SK-N-SH (cell line): ENCODE measurements at regions not wholly inside any gene's neighbourhood (a gene's known extent, or its start where the extent isn't known, plus 50 kb on each side); places are given as distances from the start of the nearest gene placed in this dataset.

Experiments used
- CTCF ChIA-PET: fragments of 300-600, 350-600 bp; formaldehyde crosslinking; extraction: SDS; loops from one replicate; lab custom pipeline; 2021; lab: Yijun Ruan, JAX
- POLR2A ChIA-PET: fragments of 350-600 bp; sonication (Branson Sonifier 250); formaldehyde crosslinking; extraction: SDS; loops from one replicate; lab custom pipeline; 2020; ENCODE audit warnings: antibody characterized with exemption, inconsistent platforms; lab: Yijun Ruan, JAX
- DNase-seq: peaks from one replicate; pipeline ENCODE4 v3.0.0; 2012
- H2AFZ ChIP-seq: fragments of 200-600 bp; sonication (generic); 2 replicates; pipeline ENCODE4 v1.8.1; 2016; ENCODE audit warnings: antibody characterized with exemption, mild to moderate bottlenecking, low read depth
- H3F3A ChIP-seq: fragments of 200-600 bp; sonication (generic); replicated peaks from 2 replicates; pipeline ENCODE3; 2016; ENCODE audit warnings: antibody characterized with exemption, mild to moderate bottlenecking; ENCODE audit not compliant: insufficient read depth
- H3K27ac ChIP-seq, 2 experiments: fragments of 200-500 bp in 1 of 2; fragments of 200-600 bp in 1 of 2; sonication (Bioruptor generic) in 1 of 2; sonication (generic), shearing (Covaris generic) in 1 of 2; 2 replicates each; pipeline versions ENCODE4 v1.5.1 to v1.6.1; 2014 to 2016; ENCODE audit warnings: low read depth in 2 of 2, inconsistent platforms in 1 of 2, low read length in 1 of 2, mild to moderate bottlenecking in 1 of 2, mixed read lengths in 1 of 2
- H3K27me3 ChIP-seq: fragments of 200-600 bp; sonication (generic), shearing (Covaris generic); 2 replicates; pipeline ENCODE4 v1.6.1; 2016; ENCODE audit warnings: mixed run types; ENCODE audit not compliant: insufficient read depth
- H3K36me3 ChIP-seq, 2 experiments: fragments of 200-500 bp in 1 of 2; fragments of 200-600 bp in 1 of 2; sonication (Bioruptor generic) in 1 of 2; sonication (generic) in 1 of 2; replicated peaks in 1 of 2; 2 replicates each; pipeline versions ENCODE3 to v1.5.1; 2014 to 2016; ENCODE audit warnings: low read length in 1 of 2, mild to moderate bottlenecking in 1 of 2; ENCODE audit not compliant: insufficient read depth in 2 of 2, control insufficient read depth in 1 of 2
- H3K4me1 ChIP-seq, 2 experiments: fragments of 200-500 bp in 1 of 2; fragments of 200-600 bp in 1 of 2; sonication (Bioruptor generic) in 1 of 2; sonication (generic), shearing (Covaris generic) in 1 of 2; 2 replicates each; pipeline versions ENCODE4 v1.5.1 to v1.6.1; 2014 to 2016; ENCODE audit warnings: low read depth in 1 of 2, low read length in 1 of 2, mixed run types in 1 of 2; ENCODE audit not compliant: insufficient read depth in 2 of 2, control insufficient read depth in 1 of 2
- H3K4me2 ChIP-seq: fragments of 200-600 bp; sonication (generic), shearing (Covaris generic); 2 replicates; pipeline ENCODE4 v1.6.1; 2017; ENCODE audit warnings: mixed run types
- H3K4me3 ChIP-seq, 2 experiments: fragments of 200-500 bp in 1 of 2; fragments of 200-600 bp in 1 of 2; sonication (Bioruptor generic) in 1 of 2; sonication (generic), shearing (Covaris generic) in 1 of 2; 2 replicates each; pipeline versions ENCODE4 v1.5.1 to v1.8.1; 2014 to 2016; ENCODE audit warnings: low read depth in 2 of 2, inconsistent platforms in 1 of 2, low read length in 1 of 2, mild to moderate bottlenecking in 1 of 2, mixed read lengths in 1 of 2, moderate library complexity in 1 of 2
- H3K79me2 ChIP-seq: fragments of 200-600 bp; sonication (generic); 2 replicates; pipeline ENCODE4 v1.8.1; 2017; ENCODE audit warnings: mild to moderate bottlenecking; ENCODE audit not compliant: insufficient read depth
- H3K9ac ChIP-seq: fragments of 200-600 bp; sonication (generic); 2 replicates; pipeline ENCODE4 v1.6.1; 2017; ENCODE audit warnings: mixed run types
- H3K9me2 ChIP-seq: fragments of 200-600 bp; sonication (generic); 2 replicates; pipeline ENCODE4 v1.6.1; 2017; ENCODE audit warnings: mixed run types
- H3K9me3 ChIP-seq: fragments of 200-600 bp; sonication (generic); 2 replicates; pipeline ENCODE4 v1.6.1; 2017; ENCODE audit warnings: mixed run types, mild to moderate bottlenecking, moderate library complexity
- H4K20me1 ChIP-seq: fragments of 200-600 bp; sonication (generic); 2 replicates; pipeline ENCODE4 v1.6.1; 2017; ENCODE audit warnings: mild to moderate bottlenecking, mixed run types; ENCODE audit not compliant: insufficient read depth
- CHD2 ChIP-seq: fragments of 150-350 bp; IDR thresholded peaks from 2 replicates; pipeline ENCODE4 v1.6.1; 2018; ENCODE audit warnings: low read length; ENCODE audit not compliant: partially characterized antibody
- ELF1 ChIP-seq: IDR thresholded peaks from 2 replicates; pipeline ENCODE4 v1.4.0; 2012
- EP300 ChIP-seq, 2 experiments: IDR thresholded peaks; 2 replicates each; pipeline versions ENCODE4 v1.4.0 to v1.6.1; 2012; ENCODE audit warnings: borderline replicate concordance in 1 of 2, low read depth in 1 of 2, low read length in 1 of 2
- FOSL2 ChIP-seq: IDR thresholded peaks from 2 replicates; pipeline ENCODE4 v1.4.0; 2012; ENCODE audit warnings: low read depth, mild to moderate bottlenecking, moderate library complexity, borderline replicate concordance
- MEF2A ChIP-seq: IDR thresholded peaks from 2 replicates; pipeline ENCODE4 v1.4.0; 2012; ENCODE audit warnings: low read depth, borderline replicate concordance
- MXI1 ChIP-seq: IDR thresholded peaks from 2 replicates; pipeline ENCODE4 v1.6.1; 2012; ENCODE audit warnings: mild to moderate bottlenecking, low read depth, low read length, improper control_type of control experiment
- NFIC ChIP-seq: IDR thresholded peaks from 2 replicates; pipeline ENCODE4 v1.4.0; 2012; ENCODE audit warnings: borderline replicate concordance
- RCOR1 ChIP-seq: fragments of 150-350 bp; IDR thresholded peaks from 2 replicates; pipeline ENCODE4 v1.6.1; 2017; ENCODE audit warnings: antibody characterized with exemption, low read length
- RXRA ChIP-seq: IDR thresholded peaks from 2 replicates; pipeline ENCODE4 v1.4.0; 2012; ENCODE audit warnings: low read depth, mild to moderate bottlenecking, borderline replicate concordance
- SIN3A ChIP-seq: IDR thresholded peaks from 2 replicates; pipeline ENCODE4 v1.6.1; 2012; ENCODE audit warnings: low read depth, mild to moderate bottlenecking, low read length, moderate library complexity, borderline replicate concordance
- SMC3 ChIP-seq: IDR thresholded peaks from 2 replicates; pipeline ENCODE4 v1.6.1; 2012; ENCODE audit warnings: low read depth, low read length, improper control_type of control experiment
- YY1 ChIP-seq: IDR thresholded peaks from 2 replicates; pipeline ENCODE4 v1.4.0; 2012; ENCODE audit warnings: low read depth, mild to moderate bottlenecking
- WGBS: methylation state at CpG from one replicate; pipeline ENCODE4 v1.1.6; 2017; ENCODE audit warnings: low lambda C conversion rate; 5-methylcytosine and 5-hydroxymethylcytosine counted together
- TF ChIP-seq, protein P1 (sequence below): IDR thresholded peaks from 2 replicates; pipeline ENCODE4; 2012
- TF ChIP-seq, protein P2 (sequence below): fragments of 150-350 bp; IDR thresholded peaks from 2 replicates; pipeline ENCODE4 v1.6.1; 2017; ENCODE audit warnings: antibody characterized with exemption, low read length, low read depth, borderline replicate concordance
- TF ChIP-seq, protein P3 (sequence below): IDR thresholded peaks from 2 replicates; pipeline ENCODE4 v1.4.0; 2012; ENCODE audit warnings: low read depth, borderline replicate concordance
- TF ChIP-seq, protein P4 (sequence below): IDR thresholded peaks from 2 replicates; pipeline ENCODE4 v1.4.0; 2012; ENCODE audit warnings: low read depth

DNA sequence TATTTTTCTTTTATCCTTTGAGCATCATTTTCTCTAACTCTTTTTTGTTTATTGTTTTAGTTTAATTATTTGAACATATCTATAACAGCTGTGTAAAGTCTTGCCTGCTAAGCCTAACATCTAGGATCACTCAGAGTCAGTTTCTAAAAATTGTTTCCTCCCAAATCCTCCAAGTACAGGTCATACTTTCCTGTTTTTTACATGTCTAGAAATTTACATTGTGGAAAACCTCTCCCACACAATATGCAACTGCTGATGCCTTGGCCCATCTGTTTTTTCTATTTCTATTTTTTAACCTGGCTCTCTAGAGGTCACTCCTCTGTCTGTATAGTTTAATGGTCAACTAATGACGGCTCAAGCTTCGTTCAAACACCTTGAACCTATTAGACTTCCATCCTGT lies 261.0 kb downstream of the HRH4 start (continued):
- TF ChIP-seq, protein P1, sequence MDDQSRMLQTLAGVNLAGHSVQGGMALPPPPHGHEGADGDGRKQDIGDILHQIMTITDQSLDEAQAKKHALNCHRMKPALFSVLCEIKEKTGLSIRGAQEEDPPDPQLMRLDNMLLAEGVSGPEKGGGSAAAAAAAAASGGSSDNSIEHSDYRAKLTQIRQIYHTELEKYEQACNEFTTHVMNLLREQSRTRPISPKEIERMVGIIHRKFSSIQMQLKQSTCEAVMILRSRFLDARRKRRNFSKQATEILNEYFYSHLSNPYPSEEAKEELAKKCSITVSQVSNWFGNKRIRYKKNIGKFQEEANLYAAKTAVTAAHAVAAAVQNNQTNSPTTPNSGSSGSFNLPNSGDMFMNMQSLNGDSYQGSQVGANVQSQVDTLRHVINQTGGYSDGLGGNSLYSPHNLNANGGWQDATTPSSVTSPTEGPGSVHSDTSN, result no peak
- TF ChIP-seq MEF2A (no peak), MXI1 (no peak), RCOR1 (no peak), ELF1 (no peak), CHD2 (no peak), YY1 (no peak), SMC3 (no peak)
- TF ChIP-seq, protein P2, sequence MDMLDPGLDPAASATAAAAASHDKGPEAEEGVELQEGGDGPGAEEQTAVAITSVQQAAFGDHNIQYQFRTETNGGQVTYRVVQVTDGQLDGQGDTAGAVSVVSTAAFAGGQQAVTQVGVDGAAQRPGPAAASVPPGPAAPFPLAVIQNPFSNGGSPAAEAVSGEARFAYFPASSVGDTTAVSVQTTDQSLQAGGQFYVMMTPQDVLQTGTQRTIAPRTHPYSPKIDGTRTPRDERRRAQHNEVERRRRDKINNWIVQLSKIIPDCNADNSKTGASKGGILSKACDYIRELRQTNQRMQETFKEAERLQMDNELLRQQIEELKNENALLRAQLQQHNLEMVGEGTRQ, result no peak

DNA sequence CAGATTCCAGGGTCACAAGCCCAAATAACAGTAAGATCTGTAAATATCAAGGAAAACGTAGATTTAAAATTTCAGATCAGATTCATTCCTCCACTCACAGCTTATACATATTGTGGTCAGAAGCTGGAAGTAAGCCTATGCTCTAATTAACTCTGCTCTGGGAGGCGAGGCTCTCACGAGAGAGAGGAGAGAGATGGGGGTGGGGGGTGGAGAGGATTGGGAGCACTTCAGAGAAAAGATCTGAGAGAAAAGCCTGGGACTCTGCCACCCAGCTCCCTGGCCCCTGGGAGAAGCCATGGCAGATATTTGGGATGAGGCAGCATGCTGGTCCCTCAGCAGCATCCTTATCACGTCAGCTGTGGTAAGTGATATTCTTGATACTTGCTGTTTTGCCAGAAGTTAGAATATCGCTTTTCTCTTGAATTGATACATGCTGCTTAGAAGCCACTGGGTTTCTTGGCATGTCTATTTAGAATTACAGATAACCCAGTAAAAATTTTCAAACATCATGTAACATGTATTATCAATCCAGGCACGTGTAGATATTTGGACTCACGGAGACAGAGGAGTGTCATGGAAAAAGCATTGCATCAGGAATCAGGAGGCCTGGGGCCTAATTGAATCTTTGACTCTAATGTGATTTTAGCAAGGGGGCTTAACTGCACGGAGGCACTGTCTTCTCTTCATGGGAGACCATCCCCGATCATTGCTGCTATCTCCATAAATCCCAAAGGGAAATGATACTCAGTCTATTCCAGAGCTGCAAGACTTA lies 265.4 kb downstream of the HRH4 start:
- WGBS, result 38% methylated on average over 9 of the region's 9 CpGs
- peak; percentile 36 for DNase-seq
- no peak overlapping the region for H3K27ac ChIP-seq

More for the DNA sequence above, 265.4 kb downstream of the HRH4 start:
- CTCF ChIA-PET, result interaction anchor here (0.6 to 4.4 kb wide), 53 partner anchors 8 to 639 kb away, joined by 3 to 151 read pairs (median 6); no protein-coding TSS in a partner anchor
- no peak for TF ChIP-seq NFIC
- no peak for TF ChIP-seq SIN3A
- TF ChIP-seq FOSL2, result no peak
- TF ChIP-seq, protein P3, sequence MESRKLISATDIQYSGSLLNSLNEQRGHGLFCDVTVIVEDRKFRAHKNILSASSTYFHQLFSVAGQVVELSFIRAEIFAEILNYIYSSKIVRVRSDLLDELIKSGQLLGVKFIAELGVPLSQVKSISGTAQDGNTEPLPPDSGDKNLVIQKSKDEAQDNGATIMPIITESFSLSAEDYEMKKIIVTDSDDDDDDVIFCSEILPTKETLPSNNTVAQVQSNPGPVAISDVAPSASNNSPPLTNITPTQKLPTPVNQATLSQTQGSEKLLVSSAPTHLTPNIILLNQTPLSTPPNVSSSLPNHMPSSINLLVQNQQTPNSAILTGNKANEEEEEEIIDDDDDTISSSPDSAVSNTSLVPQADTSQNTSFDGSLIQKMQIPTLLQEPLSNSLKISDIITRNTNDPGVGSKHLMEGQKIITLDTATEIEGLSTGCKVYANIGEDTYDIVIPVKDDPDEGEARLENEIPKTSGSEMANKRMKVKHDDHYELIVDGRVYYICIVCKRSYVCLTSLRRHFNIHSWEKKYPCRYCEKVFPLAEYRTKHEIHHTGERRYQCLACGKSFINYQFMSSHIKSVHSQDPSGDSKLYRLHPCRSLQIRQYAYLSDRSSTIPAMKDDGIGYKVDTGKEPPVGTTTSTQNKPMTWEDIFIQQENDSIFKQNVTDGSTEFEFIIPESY, result no peak
- no peak for TF ChIP-seq RXRA
- TF ChIP-seq EP300 (IDR thresholded peaks at IDR 0.05; ENCODE audit: borderline replicate concordance in 1 of 2, low read depth in 1 of 2, low read length in 1 of 2), result no peak
- TF ChIP-seq, protein P4, sequence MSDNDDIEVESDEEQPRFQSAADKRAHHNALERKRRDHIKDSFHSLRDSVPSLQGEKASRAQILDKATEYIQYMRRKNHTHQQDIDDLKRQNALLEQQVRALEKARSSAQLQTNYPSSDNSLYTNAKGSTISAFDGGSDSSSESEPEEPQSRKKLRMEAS, result no peak
- TF ChIP-seq, all 33 proteins: peak for 0
- POLR2A ChIA-PET, result interaction anchor here (1.0 to 1.2 kb wide), 2 partner anchors 53 to 69 kb away, joined by 3 to 4 read pairs; no protein-coding TSS in a partner anchor
- H3F3A ChIP-seq, result no peaks in the 10 kb centered on the region
- no peaks in the 10 kb centered on the region for H3K79me2 ChIP-seq
- no peaks in the 10 kb centered on the region for H3K9me3 ChIP-seq
- H3K4me1 ChIP-seq, result peaks cover 0 to 3% of the 10 kb centered on the region in 2 experiments; a peak in 2 of 4 replicates
- no peaks in the 10 kb centered on the region for H3K9me2 ChIP-seq
- no peaks in the 10 kb centered on the region for H4K20me1 ChIP-seq
- H3K27me3 ChIP-seq, result peaks cover 2% of the 10 kb centered on the region; the same call in 1 of the 2 replicates
- H3K9ac ChIP-seq, result no peak overlapping the region
- no peak overlapping the region for H2AFZ ChIP-seq
- H3K4me3 ChIP-seq, result no peak overlapping the region
- no peaks in the 10 kb centered on the region for H3K36me3 ChIP-seq
- H3K4me2 ChIP-seq, result no peak overlapping the region
